OCI-LY7 (cell line): ENCODE measurements at regions not wholly inside any gene's neighbourhood (a gene's known extent, or its start where the extent isn't known, plus 50 kb on each side); places are given as distances from the start of the nearest gene placed in this dataset.

Experiments
- BruUV-seq: library from RNA; stranded (reverse); fragments of 400-500 nt; replicated peaks from 2 replicates; lab custom pipeline; 2021; lab: Mats Ljungman, UMichigan
- CTCF ChIA-PET: fragments of 300-600 bp; sonication (Branson Sonifier 250); formaldehyde crosslinking; loops from one replicate; lab custom pipeline; 2022; ENCODE audit warnings: antibody characterized with exemption; ENCODE audit not compliant: unreplicated experiment; lab: Charles Lee
- POLR2A ChIA-PET: fragments of 300-600 bp; sonication (Branson Sonifier 250); formaldehyde crosslinking; loops from one replicate; lab custom pipeline; 2022; ENCODE audit warnings: antibody characterized with exemption; lab: Charles Lee
- DNase-seq: peaks from one replicate; pipeline ENCODE4 v3.0.0-alpha.2; 2015; ENCODE audit warnings: low spot score
- H2AFZ ChIP-seq: fragments of 200-600 bp; sonication (generic), shearing (Covaris generic); 2 replicates; pipeline ENCODE4 v1.6.1; 2014; ENCODE audit warnings: mild to moderate bottlenecking, antibody characterized with exemption, low read length, moderate library complexity
- H3K27ac ChIP-seq: fragments of 200-600 bp; sonication (generic); 2 replicates; pipeline ENCODE4 v1.5.1; 2014; ENCODE audit warnings: mixed run types, low read depth, mild to moderate bottlenecking, moderate library complexity, low read length, inconsistent platforms; ENCODE audit not compliant: poor library complexity, severe bottlenecking
- H3K36me3 ChIP-seq: fragments of 200-600 bp; sonication (generic); 2 replicates; pipeline ENCODE4 v1.6.1; 2014; ENCODE audit warnings: mild to moderate bottlenecking, antibody characterized with exemption, low read length, moderate library complexity, mixed read lengths; ENCODE audit not compliant: insufficient read depth
- H3K4me1 ChIP-seq: fragments of 200-600 bp; sonication (generic); 2 replicates; pipeline ENCODE4 v1.5.1; 2014; ENCODE audit warnings: mild to moderate bottlenecking, low read length; ENCODE audit not compliant: insufficient read depth, poor library complexity, severe bottlenecking
- H3K4me2 ChIP-seq: fragments of 200-600 bp; sonication (generic); 2 replicates; pipeline ENCODE4 v1.6.1; 2014; ENCODE audit warnings: mild to moderate bottlenecking, low read length
- H3K4me3 ChIP-seq: fragments of 200-600 bp; sonication (generic); 2 replicates; pipeline ENCODE4 v1.5.1; 2014; ENCODE audit warnings: mild to moderate bottlenecking, low read depth, low read length; ENCODE audit not compliant: poor library complexity, severe bottlenecking
- H3K79me2 ChIP-seq: fragments of 200-600 bp; sonication (generic); 2 replicates; pipeline ENCODE4 v1.6.1; 2016; ENCODE audit warnings: low read depth, mild to moderate bottlenecking, low read length, moderate library complexity, mixed read lengths; ENCODE audit not compliant: insufficient read depth
- H3K9me2 ChIP-seq: fragments of 200-600 bp; sonication (generic); 2 replicates; pipeline ENCODE4 v1.6.1; 2016; ENCODE audit warnings: mild to moderate bottlenecking, low read length, mixed read lengths; ENCODE audit not compliant: insufficient read depth
- H3K9me3 ChIP-seq: fragments of 200-600 bp; sonication (generic); 2 replicates; pipeline ENCODE4 v1.6.1; 2014; ENCODE audit warnings: mild to moderate bottlenecking, mixed run types, low read length, mixed read lengths
- H4K20me1 ChIP-seq: fragments of 200-600 bp; sonication (generic); 2 replicates; pipeline ENCODE4 v1.6.1; 2014; ENCODE audit warnings: mild to moderate bottlenecking, antibody characterized with exemption, low read length, moderate library complexity, mixed read lengths; ENCODE audit not compliant: insufficient read depth
- CTCF ChIP-seq: fragments of 200-600 bp; sonication (generic); conservative IDR thresholded peaks from 2 replicates; pipeline ENCODE4 v1.5.1; 2014; ENCODE audit warnings: mild to moderate bottlenecking, antibody characterized with exemption, low read length, moderate library complexity, mixed read lengths
- EZH2phosphoT487 ChIP-seq: fragments of 200-600 bp; sonication (generic); IDR thresholded peaks from 2 replicates; pipeline ENCODE4 v1.6.1; 2018; ENCODE audit warnings: low read depth, borderline replicate concordance, mild to moderate bottlenecking, mixed run types, antibody characterized with exemption, low read length, moderate library complexity, mixed read lengths
- intact Hi-C: fragments of 100-400 bp; cut with micrococcal nuclease; formaldehyde crosslinking; loops from one replicate; pipeline ENCODE4 v1.10.0; 2022; ENCODE audit not compliant: unreplicated experiment

- TF ChIP-seq EZH2phosphoT487 (no peak), CTCF (no peak)
- intact Hi-C loops = no loop called here
- H3K79me2 ChIP-seq = no peaks in the 10 kb centered on the region
- H4K20me1 ChIP-seq = no peaks in the 10 kb centered on the region
- no peaks in the 10 kb centered on the region for H3K4me1 ChIP-seq
- H3K9me3 ChIP-seq = no peaks in the 10 kb centered on the region
- no peak overlapping the region for H3K4me3 ChIP-seq
- CTCF ChIA-PET = no interaction called here
- DNase-seq = no peak
- POLR2A ChIA-PET = no interaction called here
- no peaks in the 10 kb centered on the region for H3K36me3 ChIP-seq
- H2AFZ ChIP-seq = no peak overlapping the region
- BruUV-seq = no TSS peak
- no peak overlapping the region for H3K27ac ChIP-seq
- 0 out of 2 replicates have a peak, but pooled peaks cover 3% of the 10 kb centered on the region for H3K9me2 ChIP-seq
- no peak overlapping the region for H3K4me2 ChIP-seq
These were observed 443.0 kb downstream of the PLK2 start for GRCh38 chr5:58016877-58017276.

GRCh38 chr5:58016358-58016757 lies 443.5 kb downstream of the PLK2 start:
- H2AFZ ChIP-seq = no peak overlapping the region
- H3K4me1 ChIP-seq = no peaks in the 10 kb centered on the region
- no peaks in the 10 kb centered on the region for H4K20me1 ChIP-seq
- DNase-seq = no peak
- CTCF ChIA-PET = no interaction called here
- H3K9me2 ChIP-seq = 0 out of 2 replicates have a peak, but pooled peaks cover 3% of the 10 kb centered on the region
- no peak overlapping the region for H3K27ac ChIP-seq
- H3K4me2 ChIP-seq = no peak overlapping the region
- no peaks in the 10 kb centered on the region for H3K36me3 ChIP-seq
- intact Hi-C loops = no loop called here
- POLR2A ChIA-PET = no interaction called here
- BruUV-seq = no TSS peak
- H3K9me3 ChIP-seq = no peaks in the 10 kb centered on the region
- H3K4me3 ChIP-seq = no peak overlapping the region
- H3K79me2 ChIP-seq = no peaks in the 10 kb centered on the region
- TF ChIP-seq CTCF (no peak), EZH2phosphoT487 (no peak)

GRCh38 chr5:58015175-58015574 lies 444.7 kb downstream of the PLK2 start:
- Histone ChIP-seq H3K9me2 (0 out of 2 replicates have a peak, but pooled peaks cover 3% of the 10 kb centered on the region), H3K27ac (no peak overlapping the region), H3K4me1 (no peaks in the 10 kb centered on the region), H4K20me1 (no peaks in the 10 kb centered on the region), H3K9me3 (no peaks in the 10 kb centered on the region), H3K36me3 (no peaks in the 10 kb centered on the region), H3K4me3 (no peak overlapping the region), H2AFZ (no peak overlapping the region), H3K4me2 (no peak overlapping the region), H3K79me2 (no peaks in the 10 kb centered on the region)
- DNase-seq = no peak
- BruUV-seq = no TSS peak
- intact Hi-C loops = no loop called here
- TF ChIP-seq EZH2phosphoT487 = no peak
- no peak for TF ChIP-seq CTCF
- ChIA-PET CTCF (no interaction called here), POLR2A (no interaction called here)
